ENCODE measurements at regions not wholly inside any gene's neighbourhood (a gene's known extent, or its start where the extent isn't known, plus 50 kb on each side); places are given as distances from the start of the nearest gene placed in this dataset.
"Not testable (repeated sequence)": the region's sequence is repeated elsewhere in the genome, so short reads cannot be mapped to it uniquely, and the experiment has no call there.

- H3K79me2 ChIP-seq (ENCODE audit: control insufficient read depth, insufficient read depth, low read length), result no peaks in the 10 kb centered on the region
- no peaks in the 10 kb centered on the region for H3K36me3 ChIP-seq (replicated peaks in 1 of 2; ENCODE audit: control extremely low read depth in 1 of 2, control insufficient read depth in 1 of 2, extremely low read depth in 1 of 2, insufficient read depth in 2 of 2, low read length in 1 of 2)
- H3K4me2 ChIP-seq (replicated peaks; ENCODE audit: low read depth, low read length, poor library complexity, severe bottlenecking), result no peak overlapping the region
- no peaks in the 10 kb centered on the region for H3K27me3 Mint-ChIP-seq
- no peaks in the 10 kb centered on the region for H3K4me1 ChIP-seq (ENCODE audit: control insufficient read depth in 2 of 2, insufficient read depth in 2 of 2, low read length in 2 of 2)
- no peaks in the 10 kb centered on the region for H4K20me1 ChIP-seq (ENCODE audit: control insufficient read depth, insufficient read depth, low read length, poor library complexity, severe bottlenecking)
- intact Hi-C loops (cut with micrococcal nuclease), result no loop called here
- no peak overlapping the region for H3K4me3 ChIP-seq (ENCODE audit: control extremely low read depth in 1 of 5, extremely low read depth in 1 of 5, insufficient read depth in 1 of 5, low read depth in 2 of 5, low read length in 4 of 5)
- no peak overlapping the region for H3K4me3 Mint-ChIP-seq
- H3K9ac ChIP-seq (ENCODE audit: low read length), result no peak overlapping the region
- H2AFZ ChIP-seq (ENCODE audit: insufficient read depth, low read depth, low read length, poor library complexity, severe bottlenecking), result no peak overlapping the region
- ATAC-seq (ENCODE audit: low read depth), result no peak
- no peaks in the 10 kb centered on the region for H3K4me1 Mint-ChIP-seq
- H3K9me3 ChIP-seq (ENCODE audit: control extremely low read depth in 1 of 3, control insufficient read depth in 2 of 3, insufficient read depth in 1 of 3, low read length in 2 of 3), result peaks cover 0 to 7% (median 0%) of the 10 kb centered on the region in 3 donors
- H3K27me3 ChIP-seq (replicated peaks in 1 of 4; ENCODE audit: control extremely low read depth in 1 of 4, control insufficient read depth in 3 of 4, insufficient read depth in 4 of 4, low read length in 3 of 4), result no peaks in the 10 kb centered on the region
- WGBS (ENCODE audit: insufficient coverage), result no CpG with 5 or more reads among the region's 2 CpGs
- ChIA-PET POLR2A (no interaction called here), CTCF (no interaction called here)
- no peak overlapping the region for H3K27ac Mint-ChIP-seq
- no peak for TF ChIP-seq EZH2 (IDR thresholded peaks at IDR 0.05; ENCODE audit: borderline replicate concordance, insufficient read depth, low read depth, low read length, poor library complexity, severe bottlenecking)
- TF ChIP-seq, protein P1, sequence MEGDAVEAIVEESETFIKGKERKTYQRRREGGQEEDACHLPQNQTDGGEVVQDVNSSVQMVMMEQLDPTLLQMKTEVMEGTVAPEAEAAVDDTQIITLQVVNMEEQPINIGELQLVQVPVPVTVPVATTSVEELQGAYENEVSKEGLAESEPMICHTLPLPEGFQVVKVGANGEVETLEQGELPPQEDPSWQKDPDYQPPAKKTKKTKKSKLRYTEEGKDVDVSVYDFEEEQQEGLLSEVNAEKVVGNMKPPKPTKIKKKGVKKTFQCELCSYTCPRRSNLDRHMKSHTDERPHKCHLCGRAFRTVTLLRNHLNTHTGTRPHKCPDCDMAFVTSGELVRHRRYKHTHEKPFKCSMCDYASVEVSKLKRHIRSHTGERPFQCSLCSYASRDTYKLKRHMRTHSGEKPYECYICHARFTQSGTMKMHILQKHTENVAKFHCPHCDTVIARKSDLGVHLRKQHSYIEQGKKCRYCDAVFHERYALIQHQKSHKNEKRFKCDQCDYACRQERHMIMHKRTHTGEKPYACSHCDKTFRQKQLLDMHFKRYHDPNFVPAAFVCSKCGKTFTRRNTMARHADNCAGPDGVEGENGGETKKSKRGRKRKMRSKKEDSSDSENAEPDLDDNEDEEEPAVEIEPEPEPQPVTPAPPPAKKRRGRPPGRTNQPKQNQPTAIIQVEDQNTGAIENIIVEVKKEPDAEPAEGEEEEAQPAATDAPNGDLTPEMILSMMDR (IDR thresholded peaks at IDR 0.05), result no peak
- H3K9me3 Mint-ChIP-seq (ENCODE audit: insufficient read depth), result no peaks in the 10 kb centered on the region
- H3K27ac ChIP-seq (ENCODE audit: low read length in 2 of 2), result no peak overlapping the region
- no peak for DNase-seq
Measured at GRCh38 chr4:106527316-106527715, 158.7 kb upstream of the GIMD1 start.

GRCh38 chr4:106525425-106525824, 156.8 kb upstream of the GIMD1 start:
- H2AFZ ChIP-seq (ENCODE audit: insufficient read depth, low read depth, low read length, poor library complexity, severe bottlenecking); H3K27ac ChIP-seq (ENCODE audit: low read length in 2 of 2); H3K9ac ChIP-seq (ENCODE audit: low read length); CTCF ChIA-PET; ATAC-seq (ENCODE audit: low read depth); H3K27me3 ChIP-seq (replicated peaks in 1 of 4; ENCODE audit: control extremely low read depth in 1 of 4, control insufficient read depth in 3 of 4, insufficient read depth in 4 of 4, low read length in 3 of 4); H3K27me3 Mint-ChIP-seq; DNase-seq; H3K4me2 ChIP-seq (replicated peaks; ENCODE audit: low read depth, low read length, poor library complexity, severe bottlenecking); H3K4me3 ChIP-seq (ENCODE audit: control extremely low read depth in 1 of 5, extremely low read depth in 1 of 5, insufficient read depth in 1 of 5, low read depth in 2 of 5, low read length in 4 of 5); H3K36me3 ChIP-seq (replicated peaks in 1 of 2; ENCODE audit: control extremely low read depth in 1 of 2, control insufficient read depth in 1 of 2, extremely low read depth in 1 of 2, insufficient read depth in 2 of 2, low read length in 1 of 2); H3K9me3 ChIP-seq (ENCODE audit: control extremely low read depth in 1 of 3, control insufficient read depth in 2 of 3, insufficient read depth in 1 of 3, low read length in 2 of 3); H3K27ac Mint-ChIP-seq; POLR2A ChIA-PET; H3K4me1 ChIP-seq (ENCODE audit: control insufficient read depth in 2 of 2, insufficient read depth in 2 of 2, low read length in 2 of 2); H3K4me1 Mint-ChIP-seq; intact Hi-C loops (cut with micrococcal nuclease); H3K4me3 Mint-ChIP-seq; H3K9me3 Mint-ChIP-seq (ENCODE audit: insufficient read depth); H4K20me1 ChIP-seq (ENCODE audit: control insufficient read depth, insufficient read depth, low read length, poor library complexity, severe bottlenecking); H3K79me2 ChIP-seq (ENCODE audit: control insufficient read depth, insufficient read depth, low read length): not testable (repeated sequence)
- WGBS (ENCODE audit: insufficient coverage), result 98% methylated on average over 27 of the region's 27 CpGs

DNA sequence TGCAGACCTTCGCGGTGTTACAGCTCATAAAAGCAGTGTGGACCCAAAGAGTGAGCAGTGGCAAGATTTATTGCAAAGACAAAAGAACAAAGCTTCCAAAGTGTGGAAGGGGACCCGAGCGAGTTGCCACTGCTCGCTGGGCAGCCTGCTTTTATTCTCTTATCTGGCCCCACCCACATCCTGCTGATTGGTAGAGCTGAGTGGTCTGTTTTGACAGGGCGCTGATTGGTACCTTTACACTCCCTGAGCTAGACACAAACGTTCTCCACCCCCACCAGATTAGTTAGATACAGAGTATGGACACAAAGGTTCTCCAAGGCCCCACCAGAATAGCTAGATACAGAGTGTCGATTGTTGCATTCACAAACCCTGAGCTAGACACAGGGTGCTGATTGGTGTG, 156.2 kb upstream of the GIMD1 start:
- H2AFZ ChIP-seq (ENCODE audit: insufficient read depth, low read depth, low read length, poor library complexity, severe bottlenecking); H3K36me3 ChIP-seq (replicated peaks in 1 of 2; ENCODE audit: control extremely low read depth in 1 of 2, control insufficient read depth in 1 of 2, extremely low read depth in 1 of 2, insufficient read depth in 2 of 2, low read length in 1 of 2); H3K27me3 ChIP-seq (replicated peaks in 1 of 4; ENCODE audit: control extremely low read depth in 1 of 4, control insufficient read depth in 3 of 4, insufficient read depth in 4 of 4, low read length in 3 of 4); H3K4me1 Mint-ChIP-seq; H4K20me1 ChIP-seq (ENCODE audit: control insufficient read depth, insufficient read depth, low read length, poor library complexity, severe bottlenecking); H3K79me2 ChIP-seq (ENCODE audit: control insufficient read depth, insufficient read depth, low read length); H3K27me3 Mint-ChIP-seq; H3K4me2 ChIP-seq (replicated peaks; ENCODE audit: low read depth, low read length, poor library complexity, severe bottlenecking); H3K4me3 Mint-ChIP-seq; DNase-seq; ATAC-seq (ENCODE audit: low read depth); CTCF ChIA-PET; H3K27ac ChIP-seq (ENCODE audit: low read length in 2 of 2); H3K4me3 ChIP-seq (ENCODE audit: control extremely low read depth in 1 of 5, extremely low read depth in 1 of 5, insufficient read depth in 1 of 5, low read depth in 2 of 5, low read length in 4 of 5); intact Hi-C loops (cut with micrococcal nuclease); H3K9me3 ChIP-seq (ENCODE audit: control extremely low read depth in 1 of 3, control insufficient read depth in 2 of 3, insufficient read depth in 1 of 3, low read length in 2 of 3); H3K4me1 ChIP-seq (ENCODE audit: control insufficient read depth in 2 of 2, insufficient read depth in 2 of 2, low read length in 2 of 2); POLR2A ChIA-PET; H3K27ac Mint-ChIP-seq; H3K9me3 Mint-ChIP-seq (ENCODE audit: insufficient read depth); H3K9ac ChIP-seq (ENCODE audit: low read length): not testable (repeated sequence)
- 100% methylated on average over 3 of the region's 8 CpGs for WGBS (ENCODE audit: insufficient coverage)

All from B cell (primary cell).